PC-3 (cell line): ENCODE measurements at regions not wholly inside any gene's neighbourhood (a gene's known extent, or its start where the extent isn't known, plus 50 kb on each side); places are given as distances from the start of the nearest gene placed in this dataset.

Source experiments
- ATAC-seq: fragments of 200-7000 bp; cut with Tn5 transposase; 2 replicates; pipeline ENCODE4 v1.9.1; 2020; ENCODE audit warnings: mild to moderate bottlenecking, moderate library complexity
- BruUV-seq: library from RNA; stranded (reverse); fragments of 400-500 nt; replicated peaks from 2 replicates; lab custom pipeline; 2021; lab: Mats Ljungman, UMichigan
- CTCF ChIA-PET: fragments of 300-600 bp; sonication (Branson Sonifier 250); formaldehyde crosslinking; loops from one replicate; lab custom pipeline; 2022; ENCODE audit warnings: antibody characterized with exemption; lab: Charles Lee
- POLR2A ChIA-PET: fragments of 300-600 bp; sonication (Branson Sonifier 250); formaldehyde crosslinking; loops from one replicate; lab custom pipeline; 2022; ENCODE audit warnings: antibody characterized with exemption; ENCODE audit not compliant: unreplicated experiment; lab: Charles Lee
- DNase-seq: peaks from one replicate; pipeline ENCODE4 v3.0.0-alpha.2; 2015
- H2AFZ ChIP-seq: fragments of 300-600 bp; sonication (generic); 2 replicates; pipeline ENCODE4 v1.6.0; 2016; ENCODE audit warnings: antibody characterized with exemption, low read length
- H3F3A ChIP-seq: fragments of 300-600 bp; sonication (generic); one replicate; pipeline ENCODE4 v1.6.0; 2017; ENCODE audit warnings: antibody characterized with exemption, low read length, control low read depth, mild to moderate bottlenecking; ENCODE audit not compliant: unreplicated experiment
- H3K27ac ChIP-seq: fragments of 300-600 bp; sonication (generic); 2 replicates; pipeline ENCODE4 v1.5.1; 2016; ENCODE audit warnings: mild to moderate bottlenecking, low read length
- H3K27me3 ChIP-seq: fragments of 300-600 bp; sonication (generic); 2 replicates; pipeline ENCODE4 v1.6.1; 2016; ENCODE audit warnings: low read length, mixed read lengths
- H3K36me3 ChIP-seq: fragments of 300-600 bp; sonication (generic); 2 replicates; pipeline ENCODE4 v1.6.1; 2016; ENCODE audit warnings: low read depth, mixed run types, low read length, mixed read lengths
- H3K4me1 ChIP-seq: fragments of 300-600 bp; sonication (generic); 2 replicates; pipeline ENCODE4 v1.5.1; 2016; ENCODE audit warnings: low read length; ENCODE audit not compliant: insufficient read depth
- H3K4me2 ChIP-seq: fragments of 300-600 bp; sonication (generic); 2 replicates; pipeline ENCODE4 v1.6.0; 2016; ENCODE audit warnings: low read length
- H3K4me3 ChIP-seq: fragments of 300-600 bp; sonication (generic); 2 replicates; pipeline ENCODE4 v1.5.1; 2016; ENCODE audit warnings: mild to moderate bottlenecking, low read length, mixed read lengths
- H3K79me2 ChIP-seq: fragments of 300-600 bp; sonication (generic); 2 replicates; pipeline ENCODE4 v1.6.1; 2017; ENCODE audit warnings: low read length, mixed read lengths
- H3K9ac ChIP-seq: fragments of 300-600 bp; sonication (generic); 2 replicates; pipeline ENCODE4 v1.6.0; 2016; ENCODE audit warnings: mild to moderate bottlenecking, low read length
- H3K9me2 ChIP-seq: fragments of 300-600 bp; sonication (generic); replicated peaks from 2 replicates; pipeline ENCODE4 v1.6.1; 2016; ENCODE audit warnings: mixed run types, low read length, mixed read lengths
- H3K9me3 ChIP-seq: fragments of 300-600 bp; sonication (generic); 2 replicates; pipeline ENCODE4 v1.6.1; 2016; ENCODE audit warnings: low read length, mixed read lengths
- H4K20me1 ChIP-seq: fragments of 300-600 bp; sonication (generic); 2 replicates; pipeline ENCODE4 v1.6.1; 2016; ENCODE audit warnings: low read length, mixed read lengths
- CTCF ChIP-seq: fragments of 300-600 bp; sonication (generic); conservative IDR thresholded peaks from 2 replicates; pipeline ENCODE4 v1.5.1; 2017; ENCODE audit warnings: antibody characterized with exemption, low read depth, mild to moderate bottlenecking, low read length
- EZH2 ChIP-seq: fragments of 300-600 bp; sonication (generic); IDR thresholded peaks from one replicate; pipeline ENCODE4 v1.6.1; 2017; ENCODE audit warnings: antibody characterized with exemption, mild to moderate bottlenecking, low read length; ENCODE audit not compliant: unreplicated experiment
- EZH2phosphoT487 ChIP-seq: fragments of 300-600 bp; sonication (generic); IDR thresholded peaks from 2 replicates; pipeline ENCODE4 v1.6.1; 2018; ENCODE audit warnings: mild to moderate bottlenecking, antibody characterized with exemption, low read length, borderline replicate concordance
- intact Hi-C: fragments of 100-400 bp; cut with micrococcal nuclease; formaldehyde crosslinking; loops from 2 replicates; pipeline ENCODE4 v1.9.0; 2023

- no peaks in the 10 kb centered on the region for H3K9me2 ChIP-seq
- intact Hi-C loops: no loop called here
- H3F3A ChIP-seq: no peaks in the 10 kb centered on the region
- no TSS peak for BruUV-seq
- H3K4me2 ChIP-seq: no peak overlapping the region
- no peak overlapping the region for H2AFZ ChIP-seq
- no peak overlapping the region for H3K9ac ChIP-seq
- no peak overlapping the region for H3K4me3 ChIP-seq
- no peak for ATAC-seq
- no peak overlapping the region for H3K27ac ChIP-seq
- no peaks in the 10 kb centered on the region for H3K36me3 ChIP-seq
- no peaks in the 10 kb centered on the region for H3K4me1 ChIP-seq
- POLR2A ChIA-PET: no interaction called here
- H3K27me3 ChIP-seq: no peaks in the 10 kb centered on the region
- DNase-seq: no peak
- no peaks in the 10 kb centered on the region for H4K20me1 ChIP-seq
- TF ChIP-seq CTCF (no peak), EZH2 (no peak), EZH2phosphoT487 (no peak)
- no peaks in the 10 kb centered on the region for H3K79me2 ChIP-seq
- no peaks in the 10 kb centered on the region for H3K9me3 ChIP-seq
- CTCF ChIA-PET: no interaction called here
These were observed 168.6 kb upstream of the PDE3A start for GRCh38 chr12:20199780-20200179.

- POLR2A ChIA-PET: no interaction called here
- Histone ChIP-seq H3K36me3 (no peaks in the 10 kb centered on the region), H3K9ac (no peak overlapping the region), H3F3A (no peaks in the 10 kb centered on the region), H4K20me1 (no peaks in the 10 kb centered on the region), H3K4me3 (no peak overlapping the region), H3K4me1 (no peaks in the 10 kb centered on the region), H3K9me3 (no peaks in the 10 kb centered on the region), H3K4me2 (no peak overlapping the region), H2AFZ (no peak overlapping the region), H3K27ac (no peak overlapping the region), H3K79me2 (no peaks in the 10 kb centered on the region), H3K27me3 (no peaks in the 10 kb centered on the region), H3K9me2 (no peaks in the 10 kb centered on the region)
- CTCF ChIA-PET: no interaction called here
- TF ChIP-seq CTCF: no peak
- TF ChIP-seq EZH2: no peak
- TF ChIP-seq EZH2phosphoT487: no peak
- ATAC-seq: no peak
- intact Hi-C loops: no loop called here
- BruUV-seq: no TSS peak
- DNase-seq: no peak
These were observed 166.6 kb upstream of the PDE3A start for GRCh38 chr12:20201733-20202132.

GRCh38 chr12:20205854-20206253 lies 162.5 kb upstream of the PDE3A start:
- H3K4me1 ChIP-seq: no peaks in the 10 kb centered on the region
- CTCF ChIA-PET: no interaction called here
- H3K9me2 ChIP-seq: no peaks in the 10 kb centered on the region
- no peaks in the 10 kb centered on the region for H3K79me2 ChIP-seq
- POLR2A ChIA-PET: no interaction called here
- no peak overlapping the region for H3K9ac ChIP-seq
- no TSS peak for BruUV-seq
- no peak overlapping the region for H3K27ac ChIP-seq
- no peak overlapping the region for H3K4me3 ChIP-seq
- H3K36me3 ChIP-seq: no peaks in the 10 kb centered on the region
- DNase-seq (no peak), ATAC-seq (no peak)
- H3F3A ChIP-seq: no peaks in the 10 kb centered on the region
- intact Hi-C loops: no loop called here
- no peaks in the 10 kb centered on the region for H3K27me3 ChIP-seq
- no peaks in the 10 kb centered on the region for H4K20me1 ChIP-seq
- no peaks in the 10 kb centered on the region for H3K9me3 ChIP-seq
- H3K4me2 ChIP-seq: no peak overlapping the region
- TF ChIP-seq CTCF: no peak
- TF ChIP-seq EZH2phosphoT487: no peak
- no peak for TF ChIP-seq EZH2
- H2AFZ ChIP-seq: no peak overlapping the region
